Endodermal cell (in vitro differentiated cells): ENCODE measurements at regions not wholly inside any gene's neighbourhood (a gene's known extent, or its start where the extent isn't known, plus 50 kb on each side); places are given as distances from the start of the nearest gene placed in this dataset.

Experiments
- DNase-seq: peaks from one replicate; pipeline ENCODE4 v3.0.0-alpha.2; 2017
- H3K27ac ChIP-seq: 2 replicates; pipeline ENCODE4 v1.5.1; 2013; ENCODE audit warnings: mild to moderate bottlenecking, low read depth, low read length, moderate library complexity
- H3K27me3 ChIP-seq: 2 replicates; pipeline ENCODE4 v1.6.1; 2013; ENCODE audit warnings: mild to moderate bottlenecking, low read length, moderate library complexity; ENCODE audit not compliant: insufficient read depth, control insufficient read depth, poor library complexity, severe bottlenecking
- H3K36me3 ChIP-seq: 2 replicates; pipeline ENCODE4 v1.7.0; 2013; ENCODE audit warnings: mild to moderate bottlenecking, low read length, moderate library complexity; ENCODE audit not compliant: control insufficient read depth, insufficient read depth
- H3K4me1 ChIP-seq: one replicate; pipeline ENCODE4 v1.7.0; 2013; ENCODE audit warnings: low read length; ENCODE audit not compliant: control insufficient read depth, insufficient read depth
- H3K4me3 ChIP-seq: 2 replicates; pipeline ENCODE4 v1.5.1; 2013; ENCODE audit warnings: mild to moderate bottlenecking, low read length, moderate library complexity
- H3K9ac ChIP-seq: 2 replicates; pipeline ENCODE4 v1.6.1; 2013; ENCODE audit warnings: mild to moderate bottlenecking, low read length, moderate library complexity; ENCODE audit not compliant: poor library complexity, severe bottlenecking; ENCODE audit errors: extremely low read depth
- H3K9me3 ChIP-seq: 2 replicates; pipeline ENCODE4 v1.6.1; 2013; ENCODE audit warnings: mild to moderate bottlenecking, low read length, moderate library complexity; ENCODE audit not compliant: control insufficient read depth
- H3K27ac Mint-ChIP-seq: 2 replicates; pipeline ENCODE4 v1.8.0; 2020; ENCODE audit warnings: mixed read lengths
- H3K27me3 Mint-ChIP-seq: 2 replicates; pipeline ENCODE4 v1.8.0; 2021; ENCODE audit warnings: mild to moderate bottlenecking, mixed read lengths; ENCODE audit not compliant: insufficient read depth
- H3K36me3 Mint-ChIP-seq: 2 replicates; pipeline ENCODE4 v1.8.0; 2020; ENCODE audit warnings: low read depth, mixed read lengths
- H3K4me1 Mint-ChIP-seq: 2 replicates; pipeline ENCODE4 v1.8.0; 2020; ENCODE audit warnings: mixed read lengths
- H3K4me3 Mint-ChIP-seq: 2 replicates; pipeline ENCODE4 v1.8.0; 2020; ENCODE audit warnings: mild to moderate bottlenecking, moderate library complexity, mixed read lengths
- H3K9me3 Mint-ChIP-seq: 2 replicates; pipeline ENCODE4 v1.8.0; 2020; ENCODE audit warnings: mild to moderate bottlenecking, mixed read lengths
- WGBS, 2 experiments: methylation state at CpG; one replicate each; pipeline versions ENCODE4 v1.1.5 to v1.1.7; 2013; ENCODE audit warnings: missing lambda C conversion rate in 2 of 2, mixed read lengths in 1 of 2; ENCODE audit not compliant: insufficient coverage in 1 of 2, insufficient read length in 1 of 2; 5-methylcytosine and 5-hydroxymethylcytosine counted together
- TF ChIP-seq, protein P1 (sequence below): fragments of 200-600 bp; sonication (generic); conservative IDR thresholded peaks from 2 replicates; pipeline ENCODE4 v1.5.0; 2021; ENCODE audit warnings: antibody characterized with exemption, mild to moderate bottlenecking

DNA sequence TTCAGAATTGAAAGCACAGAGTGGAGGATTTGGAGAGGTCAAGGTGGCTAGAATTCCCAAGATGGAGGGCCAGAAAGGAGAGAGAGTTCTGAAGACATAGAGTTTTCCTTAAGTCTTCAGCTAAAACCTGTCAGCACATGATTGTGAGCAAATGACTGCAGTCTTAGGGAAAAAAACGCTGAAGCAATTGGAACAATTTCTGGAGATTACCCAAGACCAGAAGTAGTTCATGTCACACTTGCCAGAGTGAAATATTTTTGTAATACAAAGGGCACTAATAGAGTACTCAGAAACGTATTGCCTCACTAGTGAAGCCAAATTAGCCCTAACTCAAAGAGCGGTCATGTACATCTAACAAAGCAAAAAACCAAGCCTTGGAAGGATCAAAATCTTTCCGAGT, 541.3 kb upstream of the MARCKS start:
- no peak overlapping the region for H3K27ac Mint-ChIP-seq
- Histone ChIP-seq H3K27ac (no peak overlapping the region), H3K4me1 (no peaks in the 10 kb centered on the region), H3K27me3 (peaks cover 71% of the 10 kb centered on the region), H3K9ac (no peak overlapping the region), H3K9me3 (no peaks in the 10 kb centered on the region), H3K36me3 (no peaks in the 10 kb centered on the region), H3K4me3 (no peak overlapping the region)
- peaks cover 55% of the 10 kb centered on the region for H3K27me3 Mint-ChIP-seq
- DNase-seq: no peak
- H3K9me3 Mint-ChIP-seq: no peaks in the 10 kb centered on the region
- TF ChIP-seq, protein P1, sequence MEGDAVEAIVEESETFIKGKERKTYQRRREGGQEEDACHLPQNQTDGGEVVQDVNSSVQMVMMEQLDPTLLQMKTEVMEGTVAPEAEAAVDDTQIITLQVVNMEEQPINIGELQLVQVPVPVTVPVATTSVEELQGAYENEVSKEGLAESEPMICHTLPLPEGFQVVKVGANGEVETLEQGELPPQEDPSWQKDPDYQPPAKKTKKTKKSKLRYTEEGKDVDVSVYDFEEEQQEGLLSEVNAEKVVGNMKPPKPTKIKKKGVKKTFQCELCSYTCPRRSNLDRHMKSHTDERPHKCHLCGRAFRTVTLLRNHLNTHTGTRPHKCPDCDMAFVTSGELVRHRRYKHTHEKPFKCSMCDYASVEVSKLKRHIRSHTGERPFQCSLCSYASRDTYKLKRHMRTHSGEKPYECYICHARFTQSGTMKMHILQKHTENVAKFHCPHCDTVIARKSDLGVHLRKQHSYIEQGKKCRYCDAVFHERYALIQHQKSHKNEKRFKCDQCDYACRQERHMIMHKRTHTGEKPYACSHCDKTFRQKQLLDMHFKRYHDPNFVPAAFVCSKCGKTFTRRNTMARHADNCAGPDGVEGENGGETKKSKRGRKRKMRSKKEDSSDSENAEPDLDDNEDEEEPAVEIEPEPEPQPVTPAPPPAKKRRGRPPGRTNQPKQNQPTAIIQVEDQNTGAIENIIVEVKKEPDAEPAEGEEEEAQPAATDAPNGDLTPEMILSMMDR: no peak
- 82 to 100% methylated on average over 1 to 4 of the region's 4 CpGs for WGBS, 2 experiments
- no peaks in the 10 kb centered on the region for H3K4me1 Mint-ChIP-seq
- H3K36me3 Mint-ChIP-seq: no peaks in the 10 kb centered on the region
- no peak overlapping the region for H3K4me3 Mint-ChIP-seq

DNA sequence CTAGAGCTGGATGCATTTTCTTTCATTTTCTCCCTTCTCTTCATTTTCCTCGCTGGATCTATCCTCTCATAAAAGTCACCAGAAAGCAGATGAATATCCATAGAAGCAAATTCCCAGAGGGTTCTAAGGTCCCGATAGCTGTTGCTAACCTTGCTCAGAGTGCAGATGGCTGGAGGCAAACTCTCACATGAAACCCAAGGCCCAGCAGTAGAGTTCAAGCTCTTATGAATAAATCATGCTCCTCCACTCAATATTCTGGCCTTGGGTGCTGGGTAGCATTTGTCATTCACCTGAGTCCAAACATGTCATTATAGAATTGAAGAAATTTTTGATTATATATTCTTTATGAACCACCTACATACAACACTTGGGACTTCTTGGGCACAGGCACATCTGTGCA, 539.7 kb upstream of the MARCKS start:
- no peaks in the 10 kb centered on the region for H3K4me1 ChIP-seq
- no peak for DNase-seq
- H3K27me3 ChIP-seq: peaks cover 78% of the 10 kb centered on the region
- no peak overlapping the region for H3K9ac ChIP-seq
- H3K36me3 ChIP-seq: no peaks in the 10 kb centered on the region
- TF ChIP-seq, protein P1: no peak
- Mint-ChIP-seq H3K36me3 (no peaks in the 10 kb centered on the region), H3K4me1 (no peaks in the 10 kb centered on the region), H3K27me3 (peaks cover 61% of the 10 kb centered on the region), H3K4me3 (no peak overlapping the region), H3K9me3 (no peaks in the 10 kb centered on the region), H3K27ac (no peak overlapping the region)
- peak overlapping the region; percentile 96 for H3K27ac ChIP-seq
- WGBS, 2 experiments: 80 to 94% methylated on average over 1 to 2 of the region's 2 CpGs
- no peaks in the 10 kb centered on the region for H3K9me3 ChIP-seq
- H3K4me3 ChIP-seq: no peak overlapping the region

GRCh38 chr6:113317891-113318574, 539.1 kb upstream of the MARCKS start:
- Mint-ChIP-seq H3K27ac (no peak overlapping the region), H3K36me3 (no peaks in the 10 kb centered on the region), H3K4me1 (no peaks in the 10 kb centered on the region), H3K4me3 (no peak overlapping the region), H3K27me3 (peaks cover 64% of the 10 kb centered on the region), H3K9me3 (no peaks in the 10 kb centered on the region)
- no peak overlapping the region for H3K4me3 ChIP-seq
- no peaks in the 10 kb centered on the region for H3K9me3 ChIP-seq
- WGBS, 2 experiments: 77 to 89% methylated on average over 6 to 9 of the region's 9 CpGs
- H3K36me3 ChIP-seq: no peaks in the 10 kb centered on the region
- H3K27ac ChIP-seq: peak overlapping the region; percentile 96
- H3K4me1 ChIP-seq: no peaks in the 10 kb centered on the region
- no peak for DNase-seq
- TF ChIP-seq, protein P1: no peak
- peaks cover 82% of the 10 kb centered on the region for H3K27me3 ChIP-seq
- no peak overlapping the region for H3K9ac ChIP-seq
